Testis (tissue), 2 donors: ENCODE measurements at regions not wholly inside any gene's neighbourhood (a gene's known extent, or its start where the extent isn't known, plus 50 kb on each side); places are given as distances from the start of the nearest gene placed in this dataset.

Experiments used
- DNase-seq: peaks from one replicate; pipeline ENCODE4 v3.0.0-alpha.2; 2019
- H3K27ac ChIP-seq, 2 donors: fragments of 200-600 bp; sonication (generic); one replicate each; pipeline ENCODE4 v1.5.1; 2019
- H3K27me3 ChIP-seq: fragments of 200-600 bp; sonication (generic); one replicate; pipeline ENCODE4 v1.5.1; 2019
- H3K36me3 ChIP-seq: fragments of 200-600 bp; sonication (generic); one replicate; pipeline ENCODE4 v1.5.1; 2017; ENCODE audit warnings: low read depth; ENCODE audit errors: missing control alignments
- H3K4me1 ChIP-seq: fragments of 200-600 bp; sonication (generic); one replicate; pipeline ENCODE4 v1.5.1; 2019
- H3K4me3 ChIP-seq, 2 donors: fragments of 200-600 bp; sonication (generic); one replicate each; pipeline ENCODE4 v1.5.1; 2017 to 2019
- H3K9me3 ChIP-seq: fragments of 200-600 bp; sonication (generic); one replicate; pipeline ENCODE4 v1.5.1; 2017
- CTCF ChIP-seq, 3 experiments: fragments of 450-650 bp in 2 of 3; fragments of 200-600 bp in 1 of 3; sonication (generic) in 1 of 3; IDR thresholded peaks; one replicate each; pipeline ENCODE4 v1.5.1; 2016 to 2019; ENCODE audit warnings: antibody characterized with exemption in 3 of 3, mild to moderate bottlenecking in 2 of 3, moderate library complexity in 1 of 3
- POLR2A ChIP-seq: fragments of 450-650 bp; IDR thresholded peaks from one replicate; pipeline ENCODE4 v1.6.1; 2017; ENCODE audit warnings: antibody characterized with exemption, mild to moderate bottlenecking, moderate library complexity
- WGBS, 2 donors: methylation state at CpG; one replicate each; pipeline ENCODE4 v1.1.5; 2018; 5-methylcytosine and 5-hydroxymethylcytosine counted together
- intact Hi-C: fragments of 100-400 bp; cut with DNase I; formaldehyde crosslinking; loops from one replicate; pipeline ENCODE4 v1.15.1; 2023; ENCODE audit warnings: low total_unique reads

GRCh38 chr5:20359377-20359776 lies 371.4 kb upstream of the CDH18 start:
- Histone ChIP-seq H3K27ac (no peak overlapping the region), H3K4me1 (no peaks in the 10 kb centered on the region), H3K27me3 (no peaks in the 10 kb centered on the region), H3K4me3 (no peak overlapping the region), H3K36me3 (no peaks in the 10 kb centered on the region), H3K9me3 (no peaks in the 10 kb centered on the region)
- DNase-seq: no peak
- intact Hi-C loops: no loop called here
- 20 to 37% methylated on average over 1 of the region's 1 CpG for WGBS, 2 donors
- TF ChIP-seq POLR2A (no peak), CTCF (IDR thresholded peaks at IDR 0.05) (no peak)

- H3K27me3 ChIP-seq: no peaks in the 10 kb centered on the region
- TF ChIP-seq POLR2A (no peak), CTCF (IDR thresholded peaks at IDR 0.05) (no peak)
- no peak overlapping the region for H3K27ac ChIP-seq
- intact Hi-C loops: no loop called here
- H3K4me3 ChIP-seq: no peak overlapping the region
- H3K4me1 ChIP-seq: no peaks in the 10 kb centered on the region
- no peaks in the 10 kb centered on the region for H3K9me3 ChIP-seq
- WGBS, 2 donors: 83 to 86% methylated on average over 3 of the region's 3 CpGs
- no peaks in the 10 kb centered on the region for H3K36me3 ChIP-seq
- DNase-seq: no peak
Measured at GRCh38 chr5:20353499-20353898, 365.5 kb upstream of the CDH18 start.

- 81 to 84% methylated on average over 3 of the region's 3 CpGs for WGBS, 2 donors
- Histone ChIP-seq H3K27me3 (no peaks in the 10 kb centered on the region), H3K27ac (no peak overlapping the region), H3K4me3 (no peak overlapping the region), H3K36me3 (no peaks in the 10 kb centered on the region), H3K9me3 (no peaks in the 10 kb centered on the region), H3K4me1 (no peaks in the 10 kb centered on the region)
- DNase-seq: no peak
- TF ChIP-seq CTCF (IDR thresholded peaks at IDR 0.05) (no peak), POLR2A (no peak)
- intact Hi-C loops: no loop called here
Measured at GRCh38 chr5:20351849-20352248, 363.8 kb upstream of the CDH18 start.

GRCh38 chr5:20348321-20348720 lies 360.3 kb upstream of the CDH18 start:
- no peaks in the 10 kb centered on the region for H3K9me3 ChIP-seq
- no peak overlapping the region for H3K4me3 ChIP-seq
- no peak overlapping the region for H3K27ac ChIP-seq
- intact Hi-C loops: no loop called here
- no peak for TF ChIP-seq POLR2A
- no peaks in the 10 kb centered on the region for H3K4me1 ChIP-seq
- DNase-seq: no peak
- 26 to 28% methylated on average over 1 of the region's 1 CpG for WGBS, 2 donors
- no peaks in the 10 kb centered on the region for H3K36me3 ChIP-seq
- no peaks in the 10 kb centered on the region for H3K27me3 ChIP-seq

GRCh38 chr5:20347334-20347733 lies 359.3 kb upstream of the CDH18 start:
- Histone ChIP-seq H3K36me3 (no peaks in the 10 kb centered on the region), H3K9me3 (no peaks in the 10 kb centered on the region), H3K4me3 (no peak overlapping the region), H3K27me3 (no peaks in the 10 kb centered on the region), H3K4me1 (no peaks in the 10 kb centered on the region), H3K27ac (no peak overlapping the region)
- DNase-seq: no peak
- TF ChIP-seq CTCF (IDR thresholded peaks at IDR 0.05) (no peak), POLR2A (no peak)
- intact Hi-C loops: no loop called here
- 91 to 97% methylated on average over 2 of the region's 2 CpGs for WGBS, 2 donors
